NCI-H2171 treated with DMSO at 0.1 percent for 48 hours (cell line): ENCODE measurements at regions not wholly inside any gene's neighbourhood (a gene's known extent, or its start where the extent isn't known, plus 50 kb on each side); places are given as distances from the start of the nearest gene placed in this dataset.
"Not testable (repeated sequence)": the region's sequence is repeated elsewhere in the genome, so short reads cannot be mapped to it uniquely, and the experiment has no call there.

Experiments used
- DNase-seq: peaks from one replicate; lab custom pipeline; 2025; lab: John Stamatoyannopoulos, UW

DNA sequence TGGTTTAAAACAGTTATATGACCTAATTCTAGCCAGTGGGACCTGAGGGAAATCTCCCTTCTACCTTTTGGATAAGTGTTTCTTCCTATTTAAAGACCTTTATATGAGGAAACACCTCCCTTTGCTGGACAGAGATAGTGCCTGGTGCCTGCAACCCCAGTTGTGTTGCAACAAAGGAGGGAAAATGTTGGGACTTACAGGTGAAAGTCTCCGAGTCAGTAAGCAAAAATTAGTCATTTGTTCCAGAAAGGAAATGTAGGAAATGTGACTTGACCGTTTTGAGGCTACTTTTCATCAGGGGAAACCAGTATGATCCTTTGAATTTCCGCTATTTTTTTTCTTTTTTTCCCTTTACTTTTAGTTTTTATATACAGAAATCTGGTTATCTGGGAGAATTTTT is 165.5 kb downstream of the DKK1 start:
- DNase-seq: no peak

DNA sequence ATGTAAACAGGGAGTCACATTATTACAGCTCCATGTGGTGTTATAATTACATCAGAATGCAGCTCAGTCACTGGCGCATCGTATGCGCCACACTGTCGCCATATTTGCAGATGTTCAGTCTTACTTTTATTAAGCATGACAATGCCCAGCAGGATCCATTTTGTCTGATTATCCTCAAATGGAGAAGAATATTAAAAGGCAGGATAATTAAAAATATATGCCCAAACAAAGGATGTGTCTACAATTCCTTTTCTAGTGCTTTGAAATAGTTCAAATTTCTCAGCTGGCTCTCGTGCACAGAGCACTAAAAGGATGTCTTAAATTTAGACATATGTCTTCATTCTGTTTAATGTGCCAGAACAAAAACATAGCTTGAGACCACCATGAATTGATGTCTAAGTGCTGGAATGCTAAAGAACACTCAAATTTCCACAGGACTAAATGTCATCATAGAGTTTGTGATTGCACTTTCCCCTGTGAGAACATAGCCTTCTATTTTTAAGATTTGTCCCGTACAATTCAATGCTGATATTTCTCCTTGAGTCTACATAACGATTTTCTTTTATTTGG is 168.0 kb downstream of the DKK1 start:
- DNase-seq: no peak

DNA sequence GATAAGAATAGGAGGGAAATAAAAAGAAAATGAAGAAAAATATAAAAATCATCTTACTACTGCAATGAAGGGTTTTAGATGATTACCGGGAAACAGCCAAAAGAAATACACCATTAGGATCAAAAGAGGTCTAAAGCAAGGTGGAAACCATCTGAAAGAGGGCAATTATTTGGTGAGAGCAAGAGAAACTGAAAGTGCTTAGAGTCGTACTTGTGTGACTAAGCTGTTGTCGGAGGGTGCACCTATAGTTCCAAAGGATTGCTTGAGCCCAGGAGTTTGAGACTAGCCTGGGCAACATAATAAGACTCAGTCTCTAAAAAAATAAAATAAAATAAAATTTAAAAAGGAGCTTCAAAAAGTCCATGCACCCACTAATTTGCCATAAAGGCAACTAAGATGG is 169.5 kb downstream of the DKK1 start:
- DNase-seq: no peak

- DNase-seq: no peak
These were observed 170.4 kb downstream of the DKK1 start for GRCh38 chr10:52484206-52485065.

GRCh38 chr10:52485462-52485861 is 171.4 kb downstream of the DKK1 start:
- DNase-seq: no peak

- DNase-seq: no peak
These were observed 172.9 kb downstream of the DKK1 start for GRCh38 chr10:52486840-52487611.

GRCh38 chr10:52488606-52489485 is 174.8 kb downstream of the DKK1 start:
- DNase-seq: no peak

GRCh38 chr10:52491246-52491995 is 177.3 kb downstream of the DKK1 start:
- no peak for DNase-seq

DNA sequence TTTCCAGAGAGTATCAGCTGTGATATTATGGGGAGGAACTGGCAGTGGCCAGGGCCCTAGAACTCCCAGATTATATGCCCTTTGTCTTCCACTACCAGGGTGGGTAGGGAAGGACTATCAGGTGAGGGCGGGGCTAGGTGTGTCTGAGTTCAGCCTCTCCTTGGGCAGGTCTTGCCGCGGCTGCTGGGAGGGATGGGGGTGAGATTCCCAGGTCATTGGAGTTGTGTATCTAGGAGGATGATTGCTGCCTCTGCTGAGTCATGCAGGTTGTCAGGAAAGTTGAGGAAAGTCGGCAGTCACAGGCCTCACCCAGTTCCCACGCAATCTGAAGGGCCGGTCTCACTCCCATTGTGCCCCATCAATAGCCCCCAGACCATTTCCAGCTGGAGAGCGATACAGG is 185.2 kb downstream of the DKK1 start:
- no peak for DNase-seq

DNA sequence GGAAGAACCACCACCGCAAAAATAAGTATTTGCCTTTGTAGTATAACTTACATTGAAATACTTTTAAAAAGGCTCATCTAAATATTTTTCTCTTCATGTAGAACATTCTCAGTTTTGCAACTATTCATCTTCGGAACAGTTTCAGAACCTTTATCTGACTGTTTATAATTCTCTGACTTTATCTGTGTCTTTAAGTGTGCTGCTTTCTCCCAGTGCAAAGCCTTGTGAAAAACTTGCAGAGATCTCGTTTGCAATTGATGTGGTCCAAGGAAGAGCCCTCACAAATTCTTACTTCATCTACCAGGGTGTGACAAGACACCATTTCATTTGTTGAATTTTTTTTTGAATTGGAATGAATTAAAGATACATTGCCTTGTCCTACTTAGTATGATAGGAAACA is 186.4 kb downstream of the DKK1 start:
- DNase-seq: no peak

GRCh38 chr10:52502237-52502636 is 188.2 kb downstream of the DKK1 start:
- no peak for DNase-seq

DNA sequence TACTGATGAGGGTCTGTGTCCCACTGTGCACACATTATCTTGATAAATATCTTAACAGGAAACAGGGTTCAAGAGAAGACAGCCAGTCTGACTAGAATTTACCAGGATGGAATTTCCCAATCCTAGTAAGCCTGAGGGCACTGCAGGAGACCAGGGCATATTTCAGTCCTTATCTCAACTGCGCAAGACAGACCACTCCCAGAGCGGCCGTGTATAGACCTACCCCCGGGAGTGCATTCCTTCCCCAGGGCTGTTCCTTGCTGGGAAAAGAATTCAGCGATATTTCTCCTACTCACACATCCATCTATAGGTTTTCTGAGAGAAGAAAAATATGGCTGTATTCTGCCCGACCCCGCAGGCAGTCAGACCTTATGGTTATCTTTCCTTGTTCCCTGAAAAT is 191.3 kb downstream of the DKK1 start:
- not testable (repeated sequence) for DNase-seq

DNA sequence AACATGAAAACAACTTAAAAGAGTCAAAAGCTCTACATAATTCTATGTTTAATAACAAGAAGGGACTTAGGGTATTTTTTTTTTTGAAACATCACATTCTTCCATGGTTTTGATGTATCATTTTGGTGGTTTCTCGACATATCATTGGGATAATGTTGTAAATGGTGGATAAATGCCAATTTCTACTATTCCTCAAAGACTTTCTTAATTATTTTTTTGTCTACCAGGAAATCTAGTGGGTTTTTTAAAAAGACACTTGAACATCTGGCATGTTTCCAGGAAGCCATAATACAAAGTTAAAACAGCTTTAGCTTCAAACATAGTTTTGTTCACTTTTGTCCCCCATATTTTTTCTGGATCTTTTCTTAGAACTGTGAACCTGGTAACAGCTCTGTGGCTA is 200.4 kb downstream of the DKK1 start:
- DNase-seq: no peak

DNA sequence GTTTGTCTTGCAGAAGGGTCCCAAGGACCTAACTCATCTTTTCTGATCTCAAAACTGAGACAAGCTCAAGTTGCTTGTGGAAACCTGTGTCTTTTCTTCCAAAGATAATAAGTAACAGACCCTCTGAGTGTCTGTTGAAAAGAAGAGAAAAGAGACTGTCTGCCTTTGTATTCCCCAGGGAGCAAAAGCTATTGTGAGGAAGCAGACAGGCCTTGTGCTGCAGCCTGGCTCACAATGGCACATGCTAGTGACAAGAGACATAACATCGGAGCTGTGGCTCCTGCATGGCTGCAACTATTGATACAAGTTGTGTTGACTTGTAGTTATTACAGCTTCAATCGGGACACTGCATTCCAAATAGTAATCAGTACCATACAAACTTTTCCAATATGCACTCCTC is 202.9 kb downstream of the DKK1 start:
- DNase-seq: no peak

GRCh38 chr10:52523696-52524095 is 209.6 kb downstream of the DKK1 start:
- DNase-seq: no peak

DNA sequence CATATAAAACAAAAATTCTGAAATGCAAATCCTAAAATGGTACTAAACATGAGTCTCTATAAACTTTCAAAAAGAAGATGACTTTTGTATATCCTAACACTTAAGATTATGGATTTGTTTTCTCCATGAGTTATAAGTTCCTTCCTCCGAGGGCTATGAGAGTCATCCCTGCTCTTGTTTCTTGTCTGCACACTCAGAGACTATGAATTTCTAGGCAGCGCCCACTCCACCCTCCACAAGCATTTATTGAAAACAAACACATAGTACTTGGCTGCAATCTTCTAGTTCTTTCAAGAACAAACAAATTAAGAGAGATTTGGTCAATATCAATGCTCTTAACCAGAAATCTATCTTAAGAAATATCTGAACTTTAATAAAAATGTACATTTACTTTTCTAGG is 211.7 kb downstream of the DKK1 start:
- DNase-seq: no peak

GRCh38 chr10:52526251-52526823 is 212.3 kb downstream of the DKK1 start:
- no peak for DNase-seq

DNA sequence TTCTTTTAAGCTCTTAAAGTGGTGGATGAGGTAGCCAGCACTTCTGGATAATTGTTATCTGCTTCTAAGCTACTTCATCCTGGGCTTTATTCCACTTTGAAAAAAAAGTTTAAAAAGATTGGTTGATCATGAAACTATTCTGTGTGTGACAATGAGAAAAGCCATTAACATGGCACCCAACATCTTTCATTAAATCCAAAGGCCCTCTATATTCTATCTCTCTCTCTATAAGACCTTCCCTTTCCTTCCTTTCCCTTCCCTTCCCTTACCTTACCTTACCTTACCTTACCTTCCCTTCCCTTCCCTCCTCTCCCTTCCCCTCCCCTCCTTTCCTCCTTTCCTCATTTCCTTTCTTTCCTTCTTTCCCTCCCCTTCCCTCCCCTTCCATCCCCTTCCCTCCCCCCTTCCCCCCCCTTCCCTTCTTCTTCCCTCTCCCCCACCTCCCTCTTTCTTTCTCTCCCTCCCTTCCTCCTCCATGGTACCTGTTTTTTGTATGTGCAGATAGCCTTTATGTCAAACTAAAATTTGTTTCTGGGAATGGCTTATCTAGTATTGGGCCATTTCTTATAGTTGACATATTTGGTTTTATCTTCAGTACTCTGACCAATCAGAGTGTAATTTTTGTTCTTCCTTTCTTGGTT is 218.7 kb downstream of the DKK1 start:
- DNase-seq: no peak

- DNase-seq: no peak
These were observed 219.9 kb downstream of the DKK1 start for GRCh38 chr10:52533986-52534385.

DNA sequence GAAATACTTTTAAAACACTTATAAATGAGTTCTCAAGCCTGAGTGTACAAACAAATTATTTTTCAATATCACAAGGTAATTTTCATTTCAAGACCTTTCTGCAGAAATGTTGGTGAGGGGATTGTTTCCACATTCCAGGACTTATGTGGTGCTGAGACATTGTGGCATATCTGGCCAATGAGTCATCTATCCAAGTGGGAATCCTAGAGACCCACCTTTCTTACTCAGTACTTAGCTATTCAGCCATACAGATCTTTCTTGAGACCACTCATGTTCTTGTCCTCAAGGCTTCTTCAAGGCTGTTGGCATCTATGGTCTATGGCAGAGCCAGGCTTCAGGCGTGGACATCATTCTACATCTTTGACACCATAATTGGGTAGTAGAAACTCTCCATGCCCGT is 225.4 kb downstream of the DKK1 start:
- no peak for DNase-seq
